ENCODE measurements at regions not wholly inside any gene's neighbourhood (a gene's known extent, or its start where the extent isn't known, plus 50 kb on each side); places are given as distances from the start of the nearest gene placed in this dataset.

GRCh38 chr1:208600456-208601190 is 356.4 kb upstream of the PLXNA2 start:
- DNase-seq = no peak

- DNase-seq = no peak
Observed at GRCh38 chr1:208601561-208601960, 357.4 kb upstream of the PLXNA2 start.

- no peak for DNase-seq
Observed at GRCh38 chr1:208603721-208604120, 359.5 kb upstream of the PLXNA2 start.

GRCh38 chr1:208604295-208604694 is 360.1 kb upstream of the PLXNA2 start:
- no peak for DNase-seq

- DNase-seq = no peak
Observed at GRCh38 chr1:208606959-208607358, 362.8 kb upstream of the PLXNA2 start.

- DNase-seq = no peak
Observed at GRCh38 chr1:208607616-208608015, 363.4 kb upstream of the PLXNA2 start.

- no peak for DNase-seq
Observed at GRCh38 chr1:208614610-208615009, 370.4 kb upstream of the PLXNA2 start.

GRCh38 chr1:208615371-208615770 is 371.2 kb upstream of the PLXNA2 start:
- no peak for DNase-seq

- DNase-seq = no peak
Observed at GRCh38 chr1:208616776-208617175, 372.6 kb upstream of the PLXNA2 start.

- DNase-seq = no peak
Observed at GRCh38 chr1:208628022-208628914, 384.1 kb upstream of the PLXNA2 start.

- DNase-seq = no peak
Observed at GRCh38 chr1:208631092-208631491, 386.9 kb upstream of the PLXNA2 start.

- DNase-seq = no peak
Observed at GRCh38 chr1:208631506-208631905, 387.3 kb upstream of the PLXNA2 start.

- DNase-seq = no peak
Observed at GRCh38 chr1:208634346-208635140, 390.4 kb upstream of the PLXNA2 start.

- no peak for DNase-seq
Observed at GRCh38 chr1:208637181-208637580, 393.0 kb upstream of the PLXNA2 start.

GRCh38 chr1:208639382-208639781 is 395.2 kb upstream of the PLXNA2 start:
- DNase-seq = no peak

GRCh38 chr1:208640295-208640694 is 396.1 kb upstream of the PLXNA2 start:
- no peak for DNase-seq

- DNase-seq = no peak
Observed at GRCh38 chr1:208641579-208642280, 397.5 kb upstream of the PLXNA2 start.

- no peak for DNase-seq
Observed at GRCh38 chr1:208643005-208643597, 398.9 kb upstream of the PLXNA2 start.

GRCh38 chr1:208644401-208645160 is 400.4 kb upstream of the PLXNA2 start:
- DNase-seq = no peak

GRCh38 chr1:208646431-208646830 is 402.2 kb upstream of the PLXNA2 start:
- no peak for DNase-seq

GRCh38 chr1:208648146-208648545 is 404.0 kb upstream of the PLXNA2 start:
- no peak for DNase-seq
